Testis (tissue), 2 donors: ENCODE measurements at regions not wholly inside any gene's neighbourhood (a gene's known extent, or its start where the extent isn't known, plus 50 kb on each side); places are given as distances from the start of the nearest gene placed in this dataset.

Source experiments
- POLR2A ChIP-seq: fragments of 450-650 bp; IDR thresholded peaks from one replicate; pipeline ENCODE4 v1.6.1; 2017; ENCODE audit warnings: antibody characterized with exemption, mild to moderate bottlenecking, moderate library complexity
- TF ChIP-seq, protein P1 (sequence below), 3 experiments: fragments of 450-650 bp in 2 of 3; fragments of 200-600 bp in 1 of 3; sonication (generic) in 1 of 3; IDR thresholded peaks; one replicate each; pipeline ENCODE4 v1.5.1; 2016 to 2019; ENCODE audit warnings: antibody characterized with exemption in 3 of 3, mild to moderate bottlenecking in 2 of 3, moderate library complexity in 1 of 3

DNA sequence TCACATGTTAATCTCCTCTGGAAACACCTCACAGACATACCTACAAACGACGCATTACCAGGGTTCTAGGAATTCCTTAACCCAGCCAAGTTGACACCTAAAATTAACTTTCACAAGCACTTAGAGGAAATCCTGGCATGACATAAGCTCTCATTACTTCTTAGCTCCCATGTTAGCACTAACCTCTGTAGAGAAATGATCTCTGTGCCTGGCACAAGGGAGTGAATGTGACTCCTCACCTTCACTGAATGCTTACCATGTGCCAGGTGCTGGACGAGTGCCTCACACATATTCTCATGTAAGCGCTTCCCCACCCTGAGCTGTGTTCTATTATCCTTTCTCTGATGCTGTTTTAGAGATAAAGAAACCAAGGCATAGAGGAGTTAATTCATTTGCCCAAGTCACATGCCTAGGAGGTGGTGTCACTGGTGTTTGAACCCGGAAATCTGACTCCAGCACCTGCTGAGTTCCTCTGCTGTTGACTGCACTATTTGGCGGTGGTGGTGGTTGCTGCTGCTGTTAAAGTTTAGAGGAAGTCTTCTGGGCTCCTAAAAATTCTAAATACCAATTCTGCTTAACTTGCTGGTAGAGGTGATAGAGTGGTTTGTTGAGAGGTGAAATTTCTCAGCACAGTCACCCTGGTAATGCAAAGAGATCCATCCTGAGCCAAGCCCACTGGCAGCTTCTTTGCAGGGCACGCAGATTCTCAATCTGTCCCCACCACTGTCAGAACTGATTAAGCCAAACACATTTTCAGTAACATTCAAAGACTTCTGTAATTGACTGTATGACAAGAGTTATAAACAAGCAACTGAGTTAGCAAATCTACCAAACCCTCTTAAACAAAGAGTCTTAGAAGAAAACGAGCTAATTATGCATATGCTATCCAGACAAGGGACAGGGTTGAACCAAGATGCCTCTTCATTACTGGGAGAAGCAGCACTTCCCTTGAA lies 200.3 kb downstream of the CMPK2 start:
- TF ChIP-seq, protein P1, sequence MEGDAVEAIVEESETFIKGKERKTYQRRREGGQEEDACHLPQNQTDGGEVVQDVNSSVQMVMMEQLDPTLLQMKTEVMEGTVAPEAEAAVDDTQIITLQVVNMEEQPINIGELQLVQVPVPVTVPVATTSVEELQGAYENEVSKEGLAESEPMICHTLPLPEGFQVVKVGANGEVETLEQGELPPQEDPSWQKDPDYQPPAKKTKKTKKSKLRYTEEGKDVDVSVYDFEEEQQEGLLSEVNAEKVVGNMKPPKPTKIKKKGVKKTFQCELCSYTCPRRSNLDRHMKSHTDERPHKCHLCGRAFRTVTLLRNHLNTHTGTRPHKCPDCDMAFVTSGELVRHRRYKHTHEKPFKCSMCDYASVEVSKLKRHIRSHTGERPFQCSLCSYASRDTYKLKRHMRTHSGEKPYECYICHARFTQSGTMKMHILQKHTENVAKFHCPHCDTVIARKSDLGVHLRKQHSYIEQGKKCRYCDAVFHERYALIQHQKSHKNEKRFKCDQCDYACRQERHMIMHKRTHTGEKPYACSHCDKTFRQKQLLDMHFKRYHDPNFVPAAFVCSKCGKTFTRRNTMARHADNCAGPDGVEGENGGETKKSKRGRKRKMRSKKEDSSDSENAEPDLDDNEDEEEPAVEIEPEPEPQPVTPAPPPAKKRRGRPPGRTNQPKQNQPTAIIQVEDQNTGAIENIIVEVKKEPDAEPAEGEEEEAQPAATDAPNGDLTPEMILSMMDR (IDR thresholded peaks at IDR 0.05) = no peak
- TF ChIP-seq POLR2A = no peak
